ENCODE measurements at regions not wholly inside any gene's neighbourhood (a gene's known extent, or its start where the extent isn't known, plus 50 kb on each side); places are given as distances from the start of the nearest gene placed in this dataset.

DNA sequence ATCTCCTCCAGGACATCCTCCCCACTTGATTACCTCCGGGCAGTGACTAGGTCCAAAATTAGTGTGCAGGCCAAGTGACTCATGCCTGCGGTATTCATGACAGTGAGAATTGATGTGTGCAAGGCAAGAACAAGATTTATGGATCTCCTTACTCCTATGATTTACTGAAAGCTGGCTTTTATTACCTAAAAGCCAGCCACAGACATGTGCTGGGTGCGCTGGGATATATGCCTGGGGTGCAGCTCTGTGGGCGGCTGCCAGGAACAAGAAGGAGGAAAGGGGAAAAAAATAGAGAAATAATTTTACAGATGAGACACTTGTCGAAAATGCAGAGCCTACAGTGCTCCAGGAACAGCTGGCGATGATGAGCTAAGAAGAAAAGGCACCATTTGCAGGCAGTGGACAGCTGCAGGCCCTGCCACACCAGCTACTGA is 359.3 kb downstream of the CMPK2 start:
- H3K27ac ChIP-seq: no peak overlapping the region
- H3K4me1 ChIP-seq: no peaks in the 10 kb centered on the region
- no peak for DNase-seq
- no peaks in the 10 kb centered on the region for H3K27me3 ChIP-seq
- no peak overlapping the region for H3K4me3 ChIP-seq
- no peak for TF ChIP-seq CTCF (IDR thresholded peaks at IDR 0.05)
- no peak for TF ChIP-seq POLR2A (IDR thresholded peaks at IDR 0.05)
- H3K9me3 ChIP-seq: no peaks in the 10 kb centered on the region
- H3K36me3 ChIP-seq: no peaks in the 10 kb centered on the region

GRCh38 chr2:6506859-6507258 is 358.8 kb downstream of the CMPK2 start:
- H3K9me3 ChIP-seq: no peaks in the 10 kb centered on the region
- H3K4me3 ChIP-seq: no peak overlapping the region
- TF ChIP-seq POLR2A (IDR thresholded peaks at IDR 0.05) (no peak), CTCF (IDR thresholded peaks at IDR 0.05) (no peak)
- no peaks in the 10 kb centered on the region for H3K36me3 ChIP-seq
- H3K27me3 ChIP-seq: no peaks in the 10 kb centered on the region
- no peak overlapping the region for H3K27ac ChIP-seq
- no peaks in the 10 kb centered on the region for H3K4me1 ChIP-seq
- DNase-seq: no peak

GRCh38 chr2:6510532-6510931 is 355.2 kb downstream of the CMPK2 start:
- TF ChIP-seq POLR2A (IDR thresholded peaks at IDR 0.05) (no peak), CTCF (IDR thresholded peaks at IDR 0.05) (no peak)
- no peaks in the 10 kb centered on the region for H3K36me3 ChIP-seq
- H3K4me1 ChIP-seq: no peaks in the 10 kb centered on the region
- no peak overlapping the region for H3K4me3 ChIP-seq
- H3K27ac ChIP-seq: no peak overlapping the region
- no peak for DNase-seq
- H3K9me3 ChIP-seq: no peaks in the 10 kb centered on the region
- no peaks in the 10 kb centered on the region for H3K27me3 ChIP-seq

DNA sequence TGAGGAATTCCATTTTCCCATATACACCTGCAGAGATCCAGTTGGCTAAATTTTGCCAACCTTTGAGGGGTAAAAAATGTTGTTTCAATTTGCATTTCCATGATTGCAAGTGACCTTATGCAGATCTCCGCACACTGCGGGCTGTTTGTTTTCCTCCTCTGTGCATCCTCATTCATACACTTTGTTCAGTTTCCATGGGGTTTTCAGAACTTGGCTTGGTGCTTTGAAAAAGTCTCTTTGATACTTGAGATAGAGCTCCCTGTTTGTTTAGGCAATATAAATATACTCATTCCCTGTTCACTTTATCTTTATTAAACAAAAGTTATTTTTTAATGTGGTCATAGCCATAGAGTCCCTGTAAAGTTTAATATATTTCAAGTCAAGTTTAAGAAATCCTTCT is 353.1 kb downstream of the CMPK2 start:
- Histone ChIP-seq H3K27ac (no peak overlapping the region), H3K9me3 (no peaks in the 10 kb centered on the region), H3K27me3 (no peaks in the 10 kb centered on the region), H3K36me3 (no peaks in the 10 kb centered on the region), H3K4me1 (no peaks in the 10 kb centered on the region), H3K4me3 (no peak overlapping the region)
- no peak for DNase-seq
- no peak for TF ChIP-seq POLR2A (IDR thresholded peaks at IDR 0.05)
- TF ChIP-seq CTCF (IDR thresholded peaks at IDR 0.05): no peak

DNA sequence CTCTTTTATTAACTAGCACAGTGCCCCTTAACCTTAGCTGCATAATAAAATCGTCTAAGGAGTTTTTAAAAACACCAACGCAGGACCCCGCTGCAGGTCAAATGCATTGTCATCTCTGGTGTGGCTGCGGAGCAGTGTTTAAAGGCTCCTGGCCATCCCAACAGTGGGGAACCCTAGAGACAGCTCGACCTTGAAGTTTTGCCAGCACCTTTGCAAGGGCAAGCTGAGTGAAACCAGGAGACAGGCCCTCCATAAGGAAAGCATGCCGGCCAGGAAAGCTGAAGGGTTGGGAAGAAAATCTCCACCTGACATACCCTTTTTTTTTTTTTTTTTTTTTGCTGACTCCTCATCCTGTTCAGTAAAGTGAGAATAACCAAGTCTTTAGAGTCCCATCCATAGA is 349.0 kb downstream of the CMPK2 start:
- TF ChIP-seq POLR2A (IDR thresholded peaks at IDR 0.05) (no peak), CTCF (IDR thresholded peaks at IDR 0.05) (no peak)
- Histone ChIP-seq H3K9me3 (no peaks in the 10 kb centered on the region), H3K27ac (no peak overlapping the region), H3K4me1 (no peaks in the 10 kb centered on the region), H3K4me3 (no peak overlapping the region), H3K36me3 (no peaks in the 10 kb centered on the region), H3K27me3 (no peaks in the 10 kb centered on the region)
- no peak for DNase-seq

DNA sequence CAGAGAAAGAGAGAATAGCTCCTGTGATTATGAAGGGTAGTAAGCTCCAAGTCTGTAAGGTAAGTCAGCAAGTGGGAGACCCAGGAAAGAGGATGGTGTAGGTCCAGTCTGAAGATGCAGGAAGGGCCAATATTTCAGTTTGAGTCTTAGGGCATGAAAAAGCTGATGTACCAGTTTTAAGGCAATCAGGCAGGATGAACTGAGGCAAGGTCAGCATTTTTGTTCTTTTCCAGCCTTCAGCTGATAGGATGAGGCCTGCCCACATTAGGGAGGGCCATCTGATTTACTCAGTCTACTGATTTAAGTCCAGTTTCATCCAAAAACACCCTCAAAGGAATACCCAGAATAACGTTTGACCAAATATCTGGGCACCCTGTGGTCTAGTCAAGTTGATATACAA is 347.3 kb downstream of the CMPK2 start:
- Histone ChIP-seq H3K36me3 (no peaks in the 10 kb centered on the region), H3K4me3 (no peak overlapping the region), H3K27me3 (no peaks in the 10 kb centered on the region), H3K9me3 (no peaks in the 10 kb centered on the region), H3K4me1 (no peaks in the 10 kb centered on the region), H3K27ac (no peak overlapping the region)
- DNase-seq: no peak
- TF ChIP-seq POLR2A (IDR thresholded peaks at IDR 0.05) (no peak), CTCF (IDR thresholded peaks at IDR 0.05) (no peak)

Data from Peyer's patch (tissue), 4 donors.